HEK293T (cell line): ENCODE measurements at regions not wholly inside any gene's neighbourhood (a gene's known extent, or its start where the extent isn't known, plus 50 kb on each side); places are given as distances from the start of the nearest gene placed in this dataset.

Experiments
- CTCF ChIA-PET: fragments of 350-600 bp; formaldehyde crosslinking; extraction: SDS; loops from one replicate; lab custom pipeline; 2021; ENCODE audit warnings: antibody characterized with exemption, inconsistent platforms; lab: Yijun Ruan, JAX
- POLR2A ChIA-PET: fragments of 350-600 bp; formaldehyde crosslinking; extraction: SDS; loops from one replicate; lab custom pipeline; 2020; ENCODE audit warnings: antibody characterized with exemption, inconsistent platforms; lab: Yijun Ruan, JAX
- DNase-seq: peaks from one replicate; pipeline ENCODE4 v3.0.0; 2012; ENCODE audit warnings: mixed read lengths; ENCODE audit errors: extremely low spot score
- ARNT ChIP-seq: fragments of 450-650 bp; IDR thresholded peaks from 2 replicates; pipeline ENCODE4 v1.6.1; 2017; ENCODE audit warnings: mild to moderate bottlenecking
- BHLHE40 ChIP-seq: fragments of 450-650 bp; IDR thresholded peaks from 2 replicates; pipeline ENCODE4 v1.6.1; 2016; ENCODE audit warnings: mild to moderate bottlenecking, moderate library complexity, borderline replicate concordance
- CTBP1 ChIP-seq: fragments of 450-650 bp; IDR thresholded peaks from 2 replicates; pipeline ENCODE4 v1.6.1; 2016; ENCODE audit warnings: borderline replicate concordance
- ELF4 ChIP-seq: fragments of 450-650 bp; IDR thresholded peaks from 2 replicates; pipeline ENCODE4 v1.6.1; 2017; ENCODE audit warnings: antibody characterized with exemption
- FOXA1 ChIP-seq: fragments of 450-650 bp; IDR thresholded peaks from 2 replicates; pipeline ENCODE4 v1.6.1; 2016; ENCODE audit warnings: mild to moderate bottlenecking
- FOXK2 ChIP-seq: fragments of 450-650 bp; IDR thresholded peaks from 2 replicates; pipeline ENCODE4 v1.6.1; 2016; ENCODE audit warnings: mild to moderate bottlenecking
- FOXM1 ChIP-seq: fragments of 450-650 bp; IDR thresholded peaks from 2 replicates; pipeline ENCODE4 v1.6.1; 2017; ENCODE audit warnings: mild to moderate bottlenecking, borderline replicate concordance
- HDGF ChIP-seq: fragments of 450-650 bp; IDR thresholded peaks from 2 replicates; pipeline ENCODE4 v1.6.1; 2017; ENCODE audit warnings: antibody characterized with exemption, borderline replicate concordance
- L3MBTL2 ChIP-seq: fragments of 450-650 bp; conservative IDR thresholded peaks from 2 replicates; pipeline ENCODE4 v1.6.1; 2016; ENCODE audit warnings: mild to moderate bottlenecking
- LEF1 ChIP-seq: fragments of 450-650 bp; IDR thresholded peaks from 2 replicates; pipeline ENCODE4 v1.6.1; 2017; ENCODE audit warnings: mild to moderate bottlenecking, borderline replicate concordance
- NFRKB ChIP-seq: fragments of 450-650 bp; IDR thresholded peaks from 2 replicates; pipeline ENCODE4 v1.6.1; 2016; ENCODE audit warnings: mild to moderate bottlenecking, moderate library complexity
- PKNOX1 ChIP-seq: fragments of 450-650 bp; IDR thresholded peaks from 2 replicates; pipeline ENCODE4 v1.6.1; 2016
- SP1 ChIP-seq: fragments of 450-650 bp; IDR thresholded peaks from 2 replicates; pipeline ENCODE4 v1.6.1; 2017
- SUZ12 ChIP-seq: fragments of 450-650 bp; IDR thresholded peaks from 2 replicates; pipeline ENCODE4 v1.6.1; 2016; ENCODE audit warnings: mild to moderate bottlenecking
- TARDBP ChIP-seq: fragments of 450-650 bp; IDR thresholded peaks from 2 replicates; pipeline ENCODE4 v1.6.1; 2016
- ZNF384 ChIP-seq: fragments of 450-650 bp; IDR thresholded peaks from 2 replicates; pipeline ENCODE4 v1.6.1; 2016

GRCh38 chr5:99005506-99005905, 76.7 kb upstream of the CHD1 start:
- TF ChIP-seq PKNOX1 (no peak), BHLHE40 (no peak), NFRKB (no peak), L3MBTL2 (no peak), FOXK2 (no peak), CTBP1 (no peak), TARDBP (no peak), SUZ12 (no peak), HDGF (no peak), ELF4 (no peak), LEF1 (no peak), SP1 (no peak), FOXA1 (no peak), ZNF384 (no peak), FOXM1 (no peak), ARNT (no peak)
- DNase-seq = no peak
- ChIA-PET POLR2A (no interaction called here), CTCF (no interaction called here)

- ChIA-PET POLR2A (no interaction called here), CTCF (no interaction called here)
- TF ChIP-seq ZNF384 (no peak), ELF4 (no peak), BHLHE40 (no peak), ARNT (no peak), FOXA1 (no peak), NFRKB (no peak), SP1 (no peak), TARDBP (no peak), SUZ12 (no peak), L3MBTL2 (no peak), FOXK2 (no peak), CTBP1 (no peak), HDGF (no peak), LEF1 (no peak), PKNOX1 (no peak), FOXM1 (no peak)
- DNase-seq = no peak
Measured at GRCh38 chr5:99004960-99005359, 76.2 kb upstream of the CHD1 start.

GRCh38 chr5:99000876-99001275, 72.1 kb upstream of the CHD1 start:
- TF ChIP-seq LEF1 (no peak), ARNT (no peak), FOXA1 (no peak), BHLHE40 (no peak), SUZ12 (no peak), HDGF (no peak), FOXK2 (no peak), CTBP1 (no peak)
- ChIA-PET CTCF (interaction anchor here (0.7 kb wide), 1 partner anchor 1365 kb away, joined by 5 read pairs; no protein-coding TSS in a partner anchor), POLR2A (no interaction called here)
- DNase-seq = no peak

- POLR2A ChIA-PET = no interaction called here
- TF ChIP-seq HDGF = no peak
- TF ChIP-seq SUZ12 = no peak
- TF ChIP-seq ARNT = no peak
- no peak for TF ChIP-seq ZNF384
- TF ChIP-seq CTBP1 = no peak
- no peak for TF ChIP-seq FOXM1
- no peak for TF ChIP-seq L3MBTL2
- no peak for TF ChIP-seq LEF1
- TF ChIP-seq PKNOX1 = no peak
- no peak for TF ChIP-seq FOXA1
- no peak for TF ChIP-seq ELF4
- TF ChIP-seq SP1 = no peak
- TF ChIP-seq FOXK2 = no peak
- TF ChIP-seq NFRKB = no peak
Measured at GRCh38 chr5:99000221-99000620, 71.4 kb upstream of the CHD1 start.

GRCh38 chr5:98999631-99000030, 70.8 kb upstream of the CHD1 start:
- no peak for DNase-seq
- no peak for TF ChIP-seq FOXK2
- no peak for TF ChIP-seq CTBP1
- TF ChIP-seq ZNF384 = no peak
- no peak for TF ChIP-seq HDGF
- TF ChIP-seq SP1 = no peak
- CTCF ChIA-PET = no interaction called here
- POLR2A ChIA-PET = no interaction called here

More at GRCh38 chr5:99000221-99000620, 71.4 kb upstream of the CHD1 start:
- CTCF ChIA-PET = no interaction called here
- DNase-seq = no peak

GRCh38 chr5:98997000-98997399, 68.2 kb upstream of the CHD1 start:
- POLR2A ChIA-PET = no interaction called here
- TF ChIP-seq TARDBP (no peak), ARNT (no peak), PKNOX1 (no peak), FOXM1 (no peak), SUZ12 (no peak), L3MBTL2 (no peak), FOXA1 (no peak), FOXK2 (no peak), NFRKB (no peak), ELF4 (no peak), HDGF (no peak), BHLHE40 (no peak)
- CTCF ChIA-PET = no interaction called here
- no peak for DNase-seq
